ENCODE measurements at regions not wholly inside any gene's neighbourhood (a gene's known extent, or its start where the extent isn't known, plus 50 kb on each side); places are given as distances from the start of the nearest gene placed in this dataset.

GRCh38 chr6:117210279-117210678 is 55.1 kb upstream of the VGLL2 start:
- DNase-seq (ENCODE audit: low read depth, low spot score): no peak
- H3K4me3 ChIP-seq (ENCODE audit: low read length): no peak overlapping the region

- DNase-seq (ENCODE audit: low read depth, low spot score): no peak
- no peak overlapping the region for H3K4me3 ChIP-seq (ENCODE audit: low read length)
Measured at GRCh38 chr6:117215353-117216090, 49.8 kb upstream of the VGLL2 start.

All from Jurkat, Clone E6-1 (cell line).